ENCODE measurements at regions not wholly inside any gene's neighbourhood (a gene's known extent, or its start where the extent isn't known, plus 50 kb on each side); places are given as distances from the start of the nearest gene placed in this dataset.

DNA sequence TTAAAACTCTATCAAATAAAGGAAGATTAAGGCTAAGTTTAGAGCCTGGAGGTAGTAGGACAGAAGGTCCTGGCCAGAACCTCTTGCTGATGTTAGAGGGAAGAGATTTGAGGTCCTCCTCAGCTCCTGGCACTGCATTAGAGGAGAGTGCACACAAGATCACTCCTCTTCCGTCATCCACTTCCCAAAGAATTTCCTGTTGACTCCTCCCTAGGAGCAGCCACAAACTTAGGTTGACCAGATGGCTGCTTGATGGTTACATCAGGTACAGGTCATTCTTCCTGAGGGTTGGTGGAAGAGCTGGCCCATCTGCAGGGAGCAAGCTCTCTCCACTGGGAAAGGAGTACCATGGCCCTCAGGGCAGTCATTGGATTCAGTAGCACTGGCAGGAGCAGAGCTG is 93.9 kb upstream of the IL33 start:
- Mint-ChIP-seq H3K27ac (ENCODE audit: unreplicated experiment) (no peak overlapping the region), H3K9me3 (ENCODE audit: unreplicated experiment) (no peaks in the 10 kb centered on the region), H3K36me3 (ENCODE audit: low read depth, unreplicated experiment) (no peaks in the 10 kb centered on the region), H3K4me3 (ENCODE audit: unreplicated experiment) (no peak overlapping the region), H3K4me1 (ENCODE audit: low read depth, unreplicated experiment) (no peaks in the 10 kb centered on the region), H3K27me3 (ENCODE audit: low read depth, unreplicated experiment) (no peaks in the 10 kb centered on the region)
- Histone ChIP-seq H3K27ac (ENCODE audit: low read depth, low read length) (no peak overlapping the region), H3K36me3 (ENCODE audit: insufficient read depth, low read length) (no peaks in the 10 kb centered on the region), H3K4me1 (ENCODE audit: insufficient read depth, low read length) (no peaks in the 10 kb centered on the region), H3K9me3 (ENCODE audit: insufficient read depth, low read depth, low read length) (no peaks in the 10 kb centered on the region), H4K20me1 (ENCODE audit: insufficient read depth, low read length) (no peaks in the 10 kb centered on the region), H3K4me2 (ENCODE audit: low read length) (no peak overlapping the region), H3K9ac (ENCODE audit: low read length) (no peak overlapping the region), H3K4me3 (ENCODE audit: insufficient read depth, low read depth, low read length) (no peak overlapping the region), H2AFZ (ENCODE audit: low read depth, low read length) (no peak overlapping the region), H3K27me3 (ENCODE audit: insufficient read depth, low read length) (no peaks in the 10 kb centered on the region), H3K79me2 (ENCODE audit: insufficient read depth, low read length) (no peaks in the 10 kb centered on the region)
- TF ChIP-seq, protein P1, sequence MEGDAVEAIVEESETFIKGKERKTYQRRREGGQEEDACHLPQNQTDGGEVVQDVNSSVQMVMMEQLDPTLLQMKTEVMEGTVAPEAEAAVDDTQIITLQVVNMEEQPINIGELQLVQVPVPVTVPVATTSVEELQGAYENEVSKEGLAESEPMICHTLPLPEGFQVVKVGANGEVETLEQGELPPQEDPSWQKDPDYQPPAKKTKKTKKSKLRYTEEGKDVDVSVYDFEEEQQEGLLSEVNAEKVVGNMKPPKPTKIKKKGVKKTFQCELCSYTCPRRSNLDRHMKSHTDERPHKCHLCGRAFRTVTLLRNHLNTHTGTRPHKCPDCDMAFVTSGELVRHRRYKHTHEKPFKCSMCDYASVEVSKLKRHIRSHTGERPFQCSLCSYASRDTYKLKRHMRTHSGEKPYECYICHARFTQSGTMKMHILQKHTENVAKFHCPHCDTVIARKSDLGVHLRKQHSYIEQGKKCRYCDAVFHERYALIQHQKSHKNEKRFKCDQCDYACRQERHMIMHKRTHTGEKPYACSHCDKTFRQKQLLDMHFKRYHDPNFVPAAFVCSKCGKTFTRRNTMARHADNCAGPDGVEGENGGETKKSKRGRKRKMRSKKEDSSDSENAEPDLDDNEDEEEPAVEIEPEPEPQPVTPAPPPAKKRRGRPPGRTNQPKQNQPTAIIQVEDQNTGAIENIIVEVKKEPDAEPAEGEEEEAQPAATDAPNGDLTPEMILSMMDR (IDR thresholded peaks at IDR 0.05; ENCODE audit: insufficient read depth, low read depth, low read length) = no peak
- TF ChIP-seq EZH2 (IDR thresholded peaks at IDR 0.05; ENCODE audit: insufficient read depth, low read length) = no peak
- DNase-seq (ENCODE audit: low read depth) = no peak
- no peak for FAIRE-seq

DNA sequence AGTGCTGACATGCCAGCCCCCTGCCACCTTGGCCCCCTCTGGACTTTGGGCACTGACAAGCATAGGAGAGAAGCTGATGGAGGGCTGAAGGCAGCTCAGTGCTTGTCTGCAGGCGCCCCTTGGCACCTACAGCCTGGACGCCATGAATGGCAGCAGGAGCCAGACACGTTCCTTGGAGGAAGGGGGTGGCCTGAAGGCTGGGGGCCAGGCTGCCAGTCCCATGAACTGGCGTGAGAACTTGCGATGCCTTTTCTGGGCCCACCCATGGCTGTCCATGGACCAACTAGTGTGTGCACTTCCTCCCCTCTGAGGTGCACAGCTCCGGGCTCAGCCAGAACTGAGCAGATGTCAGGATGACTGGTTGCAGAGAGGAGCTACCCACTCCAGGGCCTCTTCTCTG is 99.0 kb upstream of the RANBP6 start:
- Histone ChIP-seq H3K4me2 (ENCODE audit: low read length) (no peak overlapping the region), H3K27ac (ENCODE audit: low read depth, low read length) (no peak overlapping the region), H2AFZ (ENCODE audit: low read depth, low read length) (no peak overlapping the region), H3K9me3 (ENCODE audit: insufficient read depth, low read depth, low read length) (no peaks in the 10 kb centered on the region), H3K79me2 (ENCODE audit: insufficient read depth, low read length) (no peaks in the 10 kb centered on the region), H3K36me3 (ENCODE audit: insufficient read depth, low read length) (no peaks in the 10 kb centered on the region), H4K20me1 (ENCODE audit: insufficient read depth, low read length) (no peaks in the 10 kb centered on the region), H3K9ac (ENCODE audit: low read length) (no peak overlapping the region), H3K4me3 (ENCODE audit: insufficient read depth, low read depth, low read length) (no peak overlapping the region), H3K27me3 (ENCODE audit: insufficient read depth, low read length) (no peaks in the 10 kb centered on the region), H3K4me1 (ENCODE audit: insufficient read depth, low read length) (no peaks in the 10 kb centered on the region)
- FAIRE-seq (no peak), DNase-seq (ENCODE audit: low read depth) (no peak)
- Mint-ChIP-seq H3K36me3 (ENCODE audit: low read depth, unreplicated experiment) (no peaks in the 10 kb centered on the region), H3K27me3 (ENCODE audit: low read depth, unreplicated experiment) (no peaks in the 10 kb centered on the region), H3K27ac (ENCODE audit: unreplicated experiment) (no peak overlapping the region), H3K4me1 (ENCODE audit: low read depth, unreplicated experiment) (no peaks in the 10 kb centered on the region), H3K9me3 (ENCODE audit: unreplicated experiment) (peaks cover 3% of the 10 kb centered on the region), H3K4me3 (ENCODE audit: unreplicated experiment) (no peak overlapping the region)
- TF ChIP-seq, protein P1 (IDR thresholded peaks at IDR 0.05; ENCODE audit: insufficient read depth, low read depth, low read length) = no peak
- no peak for TF ChIP-seq EZH2 (IDR thresholded peaks at IDR 0.05; ENCODE audit: insufficient read depth, low read length)

- H3K4me1 ChIP-seq (ENCODE audit: insufficient read depth, low read length) = no peaks in the 10 kb centered on the region
- no peaks in the 10 kb centered on the region for H3K79me2 ChIP-seq (ENCODE audit: insufficient read depth, low read length)
- H3K9me3 ChIP-seq (ENCODE audit: insufficient read depth, low read depth, low read length) = no peaks in the 10 kb centered on the region
- H3K27me3 Mint-ChIP-seq (ENCODE audit: low read depth, unreplicated experiment) = no peaks in the 10 kb centered on the region
- no peak overlapping the region for H3K27ac ChIP-seq (ENCODE audit: low read depth, low read length)
- H3K4me3 Mint-ChIP-seq (ENCODE audit: unreplicated experiment) = no peak overlapping the region
- H3K36me3 ChIP-seq (ENCODE audit: insufficient read depth, low read length) = no peaks in the 10 kb centered on the region
- FAIRE-seq (no peak), DNase-seq (ENCODE audit: low read depth) (no peak)
- no peak overlapping the region for H3K27ac Mint-ChIP-seq (ENCODE audit: unreplicated experiment)
- H3K4me1 Mint-ChIP-seq (ENCODE audit: low read depth, unreplicated experiment) = no peaks in the 10 kb centered on the region
- no peak overlapping the region for H3K9ac ChIP-seq (ENCODE audit: low read length)
- no peaks in the 10 kb centered on the region for H3K27me3 ChIP-seq (ENCODE audit: insufficient read depth, low read length)
- H3K4me3 ChIP-seq (ENCODE audit: insufficient read depth, low read depth, low read length) = no peak overlapping the region
- H4K20me1 ChIP-seq (ENCODE audit: insufficient read depth, low read length) = no peaks in the 10 kb centered on the region
- TF ChIP-seq EZH2 (IDR thresholded peaks at IDR 0.05; ENCODE audit: insufficient read depth, low read length) = no peak
- TF ChIP-seq, protein P1 (IDR thresholded peaks at IDR 0.05; ENCODE audit: insufficient read depth, low read depth, low read length) = no peak
- H3K9me3 Mint-ChIP-seq (ENCODE audit: unreplicated experiment) = peaks cover 3% of the 10 kb centered on the region
- no peak overlapping the region for H2AFZ ChIP-seq (ENCODE audit: low read depth, low read length)
- no peaks in the 10 kb centered on the region for H3K36me3 Mint-ChIP-seq (ENCODE audit: low read depth, unreplicated experiment)
- H3K4me2 ChIP-seq (ENCODE audit: low read length) = no peak overlapping the region
These were observed 98.4 kb upstream of the RANBP6 start for GRCh38 chr9:6113819-6114218.
